NOMO-1 treated with dmso at 0.1 percent for 144 hours (cell line): ENCODE measurements at regions not wholly inside any gene's neighbourhood (a gene's known extent, or its start where the extent isn't known, plus 50 kb on each side); places are given as distances from the start of the nearest gene placed in this dataset.

ENCODE experiments used
- DNase-seq: peaks from one replicate; lab custom pipeline; 2025; ENCODE audit not compliant: unreplicated experiment; lab: John Stamatoyannopoulos, UW

- DNase-seq = no peak
These were observed 110.7 kb upstream of the SPRY4 start for GRCh38 chr5:142435410-142436115.

- DNase-seq = no peak
These were observed 109.4 kb upstream of the SPRY4 start for GRCh38 chr5:142434322-142434612.

GRCh38 chr5:142433526-142434321 lies 108.9 kb upstream of the SPRY4 start:
- no peak for DNase-seq

GRCh38 chr5:142432961-142433360 lies 108.1 kb upstream of the SPRY4 start:
- no peak for DNase-seq

GRCh38 chr5:142432369-142432863 lies 107.6 kb upstream of the SPRY4 start:
- no peak for DNase-seq

GRCh38 chr5:142428773-142429473 lies 104.1 kb upstream of the SPRY4 start:
- no peak for DNase-seq

GRCh38 chr5:142428036-142428772 lies 103.4 kb upstream of the SPRY4 start:
- DNase-seq = no peak

GRCh38 chr5:142427529-142427928 lies 102.7 kb upstream of the SPRY4 start:
- no peak for DNase-seq

GRCh38 chr5:142427015-142427364 lies 102.2 kb upstream of the SPRY4 start:
- DNase-seq = no peak

- no peak for DNase-seq
These were observed 101.6 kb upstream of the SPRY4 start for GRCh38 chr5:142426129-142427014.

GRCh38 chr5:142425286-142426065 lies 100.7 kb upstream of the SPRY4 start:
- DNase-seq = no peak

GRCh38 chr5:142422429-142422828 lies 97.6 kb upstream of the SPRY4 start:
- DNase-seq = no peak

- DNase-seq = no peak
These were observed 97.0 kb upstream of the SPRY4 start for GRCh38 chr5:142421621-142422397.

- DNase-seq = no peak
These were observed 96.4 kb upstream of the SPRY4 start for GRCh38 chr5:142421228-142421617.

- DNase-seq = no peak
These were observed 95.9 kb upstream of the SPRY4 start for GRCh38 chr5:142420561-142421227.

- no peak for DNase-seq
These were observed 87.8 kb upstream of the SPRY4 start for GRCh38 chr5:142412581-142412980.

- no peak for DNase-seq
These were observed 87.0 kb upstream of the SPRY4 start for GRCh38 chr5:142411656-142412425.

- DNase-seq = no peak
These were observed 86.3 kb upstream of the SPRY4 start for GRCh38 chr5:142411103-142411502.
